ENCODE measurements at regions not wholly inside any gene's neighbourhood (a gene's known extent, or its start where the extent isn't known, plus 50 kb on each side); places are given as distances from the start of the nearest gene placed in this dataset.

- TF ChIP-seq CTCF (conservative IDR thresholded peaks at IDR 0.05; ENCODE audit: low read length) (no peak), EZH2phosphoT487 (IDR thresholded peaks at IDR 0.05; ENCODE audit: borderline replicate concordance) (no peak)
Observed at GRCh38 chr19:27851543-27852060, 1361.3 kb downstream of the UQCRFS1 start.

Data from Loucy (cell line).